H4 (cell line): ENCODE measurements at regions not wholly inside any gene's neighbourhood (a gene's known extent, or its start where the extent isn't known, plus 50 kb on each side); places are given as distances from the start of the nearest gene placed in this dataset.
A peak's percentile ranks its signal among the peaks of the same experiment; 100 is the strongest.
"Not testable (repeated sequence)": the region's sequence is repeated elsewhere in the genome, so short reads cannot be mapped to it uniquely, and the experiment has no call there.

ENCODE experiments used
- DNase-seq: peaks from one replicate; pipeline ENCODE4 v3.0.0-alpha.2; 2015; ENCODE audit warnings: low spot score

- no peak for DNase-seq
Observed at GRCh38 chr6:121873595-121873994, 438.1 kb downstream of the GJA1 start.

- no peak for DNase-seq
Observed at GRCh38 chr6:121876721-121877120, 441.3 kb downstream of the GJA1 start.

DNA sequence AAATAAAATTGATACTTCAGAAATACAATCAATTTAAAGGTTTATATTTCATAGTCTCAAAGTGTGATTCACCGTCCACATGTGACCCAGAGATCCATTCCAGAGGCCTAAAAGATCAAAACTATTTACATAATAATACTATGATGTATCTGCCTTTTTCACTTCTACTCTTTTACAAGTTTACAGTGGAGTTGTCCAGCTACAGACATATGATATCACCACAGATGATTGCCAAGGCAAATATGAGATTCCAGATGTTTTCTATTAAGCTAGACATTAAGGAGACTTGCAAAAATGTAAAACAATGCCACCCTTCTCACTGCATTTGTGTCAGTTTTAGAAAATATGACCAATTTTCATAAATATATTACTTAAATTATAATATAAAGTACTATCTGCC is 443.7 kb downstream of the GJA1 start:
- no peak for DNase-seq

- DNase-seq = no peak
Observed at GRCh38 chr6:121880831-121881230, 445.4 kb downstream of the GJA1 start.

GRCh38 chr6:121881974-121882667 is 446.7 kb downstream of the GJA1 start:
- DNase-seq = no peak

DNA sequence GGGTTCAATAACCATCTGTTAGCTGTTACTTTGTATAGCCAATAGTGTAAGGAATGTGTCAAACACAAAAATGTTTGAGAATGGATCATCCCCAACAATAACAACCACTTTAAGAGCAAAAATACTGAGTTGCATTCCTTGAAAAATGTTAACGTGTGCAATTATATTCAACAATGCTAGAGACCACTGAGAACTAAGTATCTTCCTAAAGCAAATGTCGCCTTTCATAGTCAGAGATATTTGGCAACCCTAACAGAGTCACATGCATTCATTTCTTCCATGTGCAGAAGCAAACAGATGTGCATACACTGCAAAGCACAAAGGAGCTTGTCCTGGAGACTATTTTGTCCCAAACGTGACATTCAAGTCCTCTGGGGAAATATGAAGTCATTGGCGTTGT is 448.6 kb downstream of the GJA1 start:
- DNase-seq = no peak

- DNase-seq = no peak
Observed at GRCh38 chr6:121884620-121885019, 449.2 kb downstream of the GJA1 start.

- DNase-seq = peak; percentile 35
Observed at GRCh38 chr6:121885399-121886152, 450.1 kb downstream of the GJA1 start.

DNA sequence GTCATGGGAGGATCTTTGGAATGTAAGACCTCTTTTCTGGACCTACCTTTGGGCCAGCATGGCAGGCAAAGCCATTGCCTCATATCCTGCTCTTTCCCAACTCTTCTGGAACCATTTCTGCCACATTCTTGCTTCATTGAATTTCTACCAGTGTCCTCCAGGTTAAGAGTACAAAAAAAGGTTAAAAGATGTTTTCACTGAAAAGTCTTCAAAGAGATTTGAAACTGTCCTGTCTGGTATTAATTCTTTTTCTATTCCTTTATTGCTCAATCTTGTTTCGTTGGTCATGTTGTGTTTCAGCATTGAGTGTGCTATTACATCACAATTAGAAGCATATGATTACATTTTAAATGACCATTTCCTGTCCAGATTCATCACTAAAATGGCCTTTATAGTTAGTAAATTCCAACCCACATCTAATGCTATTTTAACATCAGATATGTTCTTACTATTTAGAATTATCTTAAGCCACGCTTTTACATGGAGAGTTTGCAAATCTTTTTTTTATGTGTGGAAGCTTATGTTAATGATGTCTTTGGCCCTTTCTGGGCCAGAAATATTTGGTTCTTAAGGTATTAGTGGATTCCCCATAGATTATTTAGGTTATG is 450.9 kb downstream of the GJA1 start:
- DNase-seq = peak; percentile 8

GRCh38 chr6:121887724-121888123 is 452.3 kb downstream of the GJA1 start:
- no peak for DNase-seq

DNA sequence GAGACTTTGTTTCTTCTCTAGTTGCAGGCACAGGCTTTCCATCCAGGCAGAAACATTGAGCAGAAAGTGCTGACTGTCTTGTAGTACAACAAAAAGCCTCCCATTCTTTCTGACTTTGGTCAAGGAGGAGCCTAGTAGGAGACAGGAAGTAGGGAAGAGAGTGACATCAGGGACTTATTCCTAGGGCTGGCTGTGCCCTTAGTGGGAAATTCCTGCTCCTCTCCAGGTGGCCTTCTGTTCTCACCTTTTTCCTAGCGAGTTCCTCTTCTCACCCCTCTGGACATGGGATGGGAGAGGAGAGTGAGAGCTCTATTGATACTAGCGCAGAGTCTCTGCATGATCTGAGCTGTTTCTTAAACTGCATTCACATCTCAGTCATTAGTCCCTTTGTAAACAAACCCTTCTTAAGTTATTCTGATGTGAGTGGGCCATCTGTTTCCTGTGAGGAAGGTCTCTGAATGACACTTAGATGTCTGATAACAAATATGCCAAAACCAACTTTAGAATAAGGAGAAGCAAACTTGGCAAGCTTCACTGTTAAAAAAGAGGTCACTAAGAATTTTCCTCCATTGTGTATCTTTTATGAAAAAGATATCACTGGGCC is 455.0 kb downstream of the GJA1 start:
- DNase-seq = no peak

DNA sequence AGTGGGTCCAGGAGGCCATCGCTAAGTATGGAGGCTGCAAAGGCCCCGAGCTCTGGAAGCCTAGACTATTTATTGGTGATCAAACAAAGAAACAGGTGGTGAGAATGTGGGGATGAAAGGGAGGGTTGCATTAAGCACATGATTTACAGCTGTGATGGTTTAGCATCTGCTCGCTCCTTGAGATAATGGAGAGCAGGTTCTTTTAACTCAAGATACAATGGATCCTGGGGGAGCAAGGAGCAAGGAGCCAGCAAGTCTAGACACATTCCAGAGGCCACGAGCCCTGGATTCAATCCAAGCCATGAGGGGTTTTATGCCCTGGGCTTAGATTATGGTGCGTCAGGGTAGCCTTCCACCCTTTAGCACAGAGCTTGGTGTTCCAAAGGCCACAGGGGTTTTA is 460.3 kb downstream of the GJA1 start:
- not testable (repeated sequence) for DNase-seq

- DNase-seq = no peak
Observed at GRCh38 chr6:121896363-121896762, 460.9 kb downstream of the GJA1 start.

DNA sequence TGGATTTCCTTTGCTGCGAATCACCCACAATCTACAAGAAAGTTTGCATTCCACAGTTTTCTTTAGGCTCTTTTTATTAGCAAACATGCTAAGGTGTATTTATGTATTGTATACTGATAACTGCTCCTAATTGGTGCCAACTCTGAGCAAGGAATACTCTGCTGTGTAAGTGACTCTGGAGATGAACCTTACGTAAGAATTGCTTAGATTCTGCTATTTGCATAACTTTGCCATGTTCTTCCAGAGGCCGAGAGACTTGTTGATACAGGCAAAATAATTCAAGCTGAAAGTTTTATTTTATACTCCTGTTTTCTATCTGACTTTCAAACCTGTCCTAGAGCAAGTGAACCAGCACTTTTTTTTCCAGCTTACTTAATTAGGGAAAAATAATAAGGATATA is 461.3 kb downstream of the GJA1 start:
- no peak for DNase-seq

GRCh38 chr6:121897337-121897760 is 461.9 kb downstream of the GJA1 start:
- DNase-seq = no peak

DNA sequence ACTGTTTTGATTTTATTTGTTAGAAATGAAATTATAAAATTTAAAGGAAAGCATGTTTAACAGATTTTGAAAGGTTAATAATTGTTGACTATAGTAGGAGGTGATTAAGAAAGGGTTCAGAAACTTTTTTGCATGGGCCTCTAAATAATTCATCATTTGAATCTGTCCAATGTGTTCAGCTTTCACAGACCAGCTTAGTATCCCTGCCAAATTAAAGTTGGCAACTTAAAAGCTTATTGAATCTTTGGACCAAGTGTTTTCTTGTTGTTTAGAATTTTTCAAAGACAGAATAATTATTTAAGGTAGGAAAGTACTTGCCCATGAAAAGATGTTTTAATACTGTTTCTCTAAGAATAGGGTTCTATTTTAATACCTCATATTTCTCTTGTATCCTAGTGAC is 466.0 kb downstream of the GJA1 start:
- no peak for DNase-seq

DNA sequence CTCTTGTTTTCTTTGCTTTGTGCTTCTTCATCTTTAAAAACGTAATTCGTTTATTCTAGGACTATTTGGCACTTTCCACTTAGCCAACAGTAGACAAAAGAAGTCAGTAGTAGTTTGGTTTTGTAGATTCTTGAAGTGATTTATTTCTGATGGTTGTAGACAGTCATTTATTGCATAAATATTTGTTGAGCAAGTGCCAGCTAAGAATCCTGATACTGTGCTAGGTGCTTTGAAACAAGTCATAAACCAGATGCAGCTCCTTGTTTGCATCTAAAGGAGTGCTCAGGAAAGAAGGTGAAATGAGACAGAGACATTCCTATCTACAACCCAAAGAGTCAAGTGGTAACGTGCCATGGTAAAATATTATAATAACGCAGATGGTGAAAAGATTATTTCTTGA is 469.1 kb downstream of the GJA1 start:
- no peak for DNase-seq

DNA sequence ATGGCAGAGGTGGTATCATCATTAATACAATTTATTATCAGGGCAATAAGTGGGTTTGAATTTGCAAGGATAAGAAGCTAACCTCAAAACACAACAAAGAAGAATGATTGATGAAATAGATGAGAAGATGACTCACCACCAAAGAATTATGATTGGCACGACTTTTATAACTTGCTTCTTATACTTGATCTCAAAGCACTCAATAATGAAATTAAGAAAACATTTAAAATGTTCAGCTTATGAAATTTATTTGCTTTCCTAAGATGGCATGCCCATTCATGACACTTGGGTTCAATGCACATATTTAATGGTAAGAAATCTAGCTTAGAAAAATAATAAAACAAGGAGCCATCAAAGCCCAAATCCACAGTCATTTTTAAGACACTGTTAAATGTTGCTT is 477.5 kb downstream of the GJA1 start:
- DNase-seq = no peak

DNA sequence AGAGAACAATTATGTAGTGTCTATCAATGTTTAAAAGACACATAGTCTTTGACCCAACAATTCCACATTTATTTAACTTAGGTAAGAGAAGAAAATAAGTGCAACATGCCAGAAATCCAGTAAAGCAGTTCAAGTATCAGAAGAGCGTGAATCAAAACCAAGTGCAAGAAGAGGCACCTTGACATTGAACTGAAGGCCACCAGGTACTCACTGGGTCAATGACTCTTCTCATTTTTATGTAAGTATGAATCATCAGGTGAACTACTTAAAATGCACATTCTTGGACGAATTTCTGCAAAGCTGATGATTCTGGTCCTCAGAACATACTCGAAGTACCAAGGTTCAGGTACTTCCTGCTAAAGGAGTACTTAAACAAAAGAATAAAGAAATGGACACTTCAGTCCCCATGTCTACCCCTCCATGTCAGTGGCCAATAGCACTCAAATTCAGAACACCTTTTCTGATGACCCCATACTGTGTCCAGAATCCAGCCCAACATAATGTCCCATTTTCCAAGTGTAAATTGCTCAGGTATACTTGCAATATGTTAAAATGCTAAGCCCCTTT is 481.9 kb downstream of the GJA1 start:
- DNase-seq = no peak

DNA sequence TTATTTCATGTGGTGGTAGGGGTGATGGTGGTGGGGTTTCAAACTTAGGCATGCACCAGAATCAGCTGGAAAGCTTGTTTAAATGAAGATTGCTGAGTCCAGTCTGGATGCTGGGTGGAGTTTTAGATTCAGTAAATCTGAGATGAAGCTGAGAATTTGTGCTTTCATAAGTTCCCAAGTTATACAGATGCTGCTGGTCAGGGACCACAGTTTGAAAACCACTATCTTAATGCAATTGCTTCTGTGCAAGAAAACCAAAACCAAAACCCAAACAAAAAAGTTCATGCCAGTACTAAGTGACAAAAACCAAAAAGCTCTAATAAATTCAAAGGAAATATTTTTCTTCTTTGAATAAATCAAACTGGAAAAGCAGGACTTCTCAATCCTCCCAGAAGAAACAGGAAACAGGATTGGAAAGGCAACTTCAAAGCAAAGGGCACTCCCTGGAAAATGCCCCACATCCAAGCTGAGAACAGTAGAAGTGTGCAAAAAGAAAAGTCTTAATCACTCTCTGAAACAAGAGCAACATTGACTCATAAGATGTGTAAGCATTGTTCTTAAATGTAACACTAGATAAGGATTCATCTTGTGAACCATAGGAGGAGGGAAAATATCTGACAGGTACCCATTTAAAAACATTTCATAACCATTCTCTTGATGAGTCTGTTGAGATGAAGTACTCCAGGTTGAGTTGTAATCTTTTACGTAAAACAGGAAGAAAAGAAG is 481.5 kb upstream of the HSF2 start:
- DNase-seq = no peak

DNA sequence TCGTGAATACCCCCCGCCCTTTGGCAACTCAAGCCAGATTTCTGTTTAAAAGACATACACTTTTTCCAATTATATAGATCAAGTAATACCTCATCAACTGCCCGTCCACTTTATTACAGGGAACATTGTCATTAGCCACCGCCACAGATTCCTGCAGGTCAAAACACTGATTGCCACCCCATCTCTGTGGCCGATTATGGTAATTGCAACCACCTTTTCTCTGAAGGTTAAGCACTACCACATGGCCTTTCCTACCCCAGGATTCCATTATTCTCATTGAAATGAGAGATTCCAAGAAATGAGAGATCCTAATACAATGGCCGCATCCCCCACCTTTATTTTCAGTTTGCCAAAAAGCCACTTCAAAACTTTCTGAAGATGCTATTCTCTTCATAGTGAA is 478.8 kb upstream of the HSF2 start:
- DNase-seq = no peak

DNA sequence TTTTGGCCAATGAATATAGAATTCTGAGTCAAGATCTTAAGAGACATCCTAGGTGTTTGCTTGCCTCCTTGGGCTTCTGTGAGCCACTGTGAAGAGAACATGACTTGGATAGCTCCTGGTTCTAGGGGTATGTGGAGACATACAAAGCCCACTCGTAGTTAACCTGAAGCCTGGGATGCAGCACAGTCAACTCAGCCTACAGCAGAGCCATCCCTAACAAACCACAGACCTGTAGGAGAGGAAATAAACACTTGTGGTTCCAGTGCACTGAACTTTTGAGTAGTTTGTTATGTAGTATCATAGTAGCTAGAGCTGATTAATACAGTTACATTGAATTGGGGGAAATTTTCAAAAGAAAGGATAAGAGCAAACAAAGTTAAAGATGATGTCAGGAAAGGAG is 474.4 kb upstream of the HSF2 start:
- peak; percentile 4 for DNase-seq
